NCI-H2107 treated with DMSO at 0.1 percent for 48 hours (cell line): ENCODE measurements at regions not wholly inside any gene's neighbourhood (a gene's known extent, or its start where the extent isn't known, plus 50 kb on each side); places are given as distances from the start of the nearest gene placed in this dataset.

ENCODE experiments used
- DNase-seq: peaks from one replicate; lab custom pipeline; 2025; ENCODE audit not compliant: unreplicated experiment; lab: John Stamatoyannopoulos, UW

DNA sequence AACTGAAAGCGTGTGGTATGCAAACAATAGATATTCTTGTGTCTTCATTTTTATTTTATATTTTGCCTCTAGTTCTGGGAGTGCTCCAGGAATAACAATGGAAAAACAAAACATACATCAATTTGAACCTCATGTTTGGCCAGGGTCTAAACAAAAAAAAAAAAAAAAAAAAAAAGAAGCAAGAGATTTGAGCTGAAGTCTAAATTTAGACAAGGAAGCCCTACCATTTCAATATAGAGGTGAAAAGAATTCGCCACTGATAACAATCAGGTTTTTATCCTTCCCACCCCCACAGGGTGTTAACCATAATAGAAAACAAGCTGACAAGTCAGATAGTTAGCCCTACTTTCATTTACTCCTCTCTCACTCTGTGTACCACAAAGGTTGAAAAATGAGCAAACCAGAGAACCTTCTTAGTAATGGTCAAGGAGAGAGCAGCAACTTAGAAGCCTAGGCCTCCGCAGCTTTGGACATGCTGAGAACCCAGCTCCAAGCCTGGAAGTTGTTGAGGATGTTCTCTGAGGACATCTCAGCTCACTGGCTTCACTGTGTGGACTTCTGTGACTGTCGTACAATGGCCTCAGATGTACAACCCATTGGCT is 118.2 kb upstream of the HMHB1 start:
- no peak for DNase-seq

DNA sequence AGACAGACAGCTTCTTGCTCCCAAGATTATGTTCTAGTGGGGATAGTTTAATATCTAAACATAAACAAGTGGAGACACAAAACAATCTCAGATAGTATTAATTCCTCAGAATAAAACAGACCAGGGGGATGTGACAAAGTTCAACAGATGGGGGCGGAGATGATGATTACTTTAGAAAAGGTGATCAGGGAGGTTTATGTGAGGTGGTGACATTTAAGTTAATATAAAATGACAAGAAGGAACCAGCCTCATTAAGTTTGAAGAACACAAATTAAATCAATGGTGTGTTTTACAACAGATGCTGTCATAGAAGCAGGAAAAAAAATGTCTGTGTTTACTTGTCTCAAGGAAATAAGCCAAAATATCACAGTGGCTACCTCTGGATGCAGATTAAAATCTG is 119.6 kb upstream of the HMHB1 start:
- no peak for DNase-seq

DNA sequence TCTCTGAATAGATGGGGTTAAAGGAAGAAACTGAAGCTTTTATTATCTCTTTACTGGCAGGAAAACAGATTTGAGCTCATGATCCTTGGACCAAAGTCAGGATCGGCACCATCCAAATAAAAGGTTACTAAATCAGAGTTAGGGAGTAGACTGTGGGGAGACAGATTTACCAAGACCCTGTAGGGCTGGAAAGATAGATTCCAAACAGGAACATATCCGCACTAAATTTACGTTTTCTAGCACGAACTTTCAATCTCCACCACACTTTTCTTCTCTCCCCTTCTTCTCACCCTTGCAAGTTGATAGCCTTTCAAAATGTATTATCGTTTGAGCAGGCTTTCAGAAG is 120.0 kb upstream of the HMHB1 start:
- no peak for DNase-seq

DNA sequence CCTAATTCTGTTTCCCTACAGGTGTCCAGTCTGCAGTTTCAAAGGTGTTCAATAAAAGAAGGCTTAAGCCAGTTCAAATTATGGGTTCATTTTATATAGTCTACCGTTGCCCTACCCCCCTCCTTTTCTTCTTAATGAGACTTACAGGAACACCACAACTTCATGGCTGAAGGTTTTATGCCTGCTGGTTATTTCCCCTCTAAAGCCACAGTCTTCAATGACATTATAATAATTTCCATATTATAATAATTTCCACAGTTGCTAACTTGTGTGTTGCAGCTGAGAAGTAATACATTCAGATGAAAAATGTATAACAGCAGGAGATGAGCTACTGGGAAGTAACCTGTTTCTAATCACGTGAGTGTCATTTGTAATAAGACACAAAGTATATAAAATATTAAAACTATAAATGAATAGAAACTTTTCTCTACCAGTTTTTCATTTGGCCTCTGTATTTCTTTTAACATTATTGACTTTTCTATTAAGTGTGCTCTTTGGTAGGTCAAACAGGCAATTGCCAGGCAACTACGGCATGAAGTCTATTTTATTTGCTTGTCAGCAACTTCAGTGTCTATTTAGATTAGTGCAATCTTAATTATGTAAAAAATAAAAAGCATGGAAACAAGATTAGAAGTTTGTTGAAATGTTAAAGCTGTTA is 120.5 kb upstream of the HMHB1 start:
- DNase-seq = no peak

DNA sequence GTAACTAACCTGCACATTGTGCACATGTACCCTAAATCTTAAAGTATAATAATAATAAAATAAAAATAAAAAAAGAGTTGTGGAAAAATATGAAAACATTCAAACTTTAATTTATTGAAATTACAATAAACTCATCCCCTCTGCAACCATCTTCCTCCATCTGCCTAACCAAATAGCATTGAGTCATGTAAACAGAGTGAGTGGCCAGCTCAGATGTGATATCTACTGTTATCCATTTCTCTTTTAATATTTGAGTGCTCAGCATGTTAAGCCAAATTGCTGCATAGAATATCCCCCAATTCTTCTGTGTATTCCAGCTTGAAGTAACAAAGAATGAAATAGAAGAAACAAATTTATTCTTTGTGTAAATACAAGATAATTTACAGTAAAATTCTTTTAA is 124.4 kb upstream of the HMHB1 start:
- no peak for DNase-seq

DNA sequence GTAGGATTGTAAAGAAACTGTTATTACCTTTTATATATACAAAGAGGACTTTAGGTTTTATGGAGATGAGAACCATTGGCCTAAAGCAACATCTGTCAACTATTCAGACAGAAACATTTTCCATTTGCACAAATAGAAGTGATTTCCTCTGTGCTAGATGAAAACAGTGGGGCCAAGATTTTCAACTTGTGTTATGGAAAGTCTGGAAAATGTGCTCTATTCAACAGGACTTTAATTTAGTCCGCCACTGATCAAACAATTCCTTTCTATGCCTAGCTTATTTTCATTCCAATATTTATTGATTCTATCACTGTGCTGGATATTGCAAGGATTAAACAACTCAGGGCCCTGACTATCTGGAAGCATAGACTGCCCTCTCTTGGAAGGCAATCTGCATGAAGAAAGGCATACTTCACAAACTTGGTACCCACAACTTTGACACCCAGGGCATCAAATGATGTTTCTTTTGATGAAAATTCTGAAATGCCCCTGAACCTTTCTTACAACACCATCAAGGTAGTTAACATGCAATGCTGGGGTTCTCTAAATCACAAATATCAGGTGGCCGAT is 126.6 kb upstream of the HMHB1 start:
- DNase-seq = no peak

DNA sequence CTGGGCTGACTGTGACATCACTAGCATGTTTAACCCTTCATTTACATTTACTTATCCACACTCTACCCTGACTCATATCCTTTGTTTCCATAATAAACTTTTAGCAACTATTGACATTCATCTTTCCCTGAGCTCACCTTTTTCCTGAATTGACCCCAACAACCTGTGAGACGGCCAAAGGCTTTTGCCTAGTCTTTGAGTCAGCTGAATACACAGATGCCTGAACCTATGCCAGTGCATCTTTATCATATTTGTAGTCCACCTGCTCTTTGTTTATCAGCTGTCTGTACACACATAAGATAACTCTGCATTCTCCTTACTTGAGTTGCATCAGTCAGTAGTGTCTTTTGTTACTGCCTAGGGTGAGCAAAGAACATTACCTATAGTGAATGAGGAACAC is 128.5 kb upstream of the HMHB1 start:
- no peak for DNase-seq

DNA sequence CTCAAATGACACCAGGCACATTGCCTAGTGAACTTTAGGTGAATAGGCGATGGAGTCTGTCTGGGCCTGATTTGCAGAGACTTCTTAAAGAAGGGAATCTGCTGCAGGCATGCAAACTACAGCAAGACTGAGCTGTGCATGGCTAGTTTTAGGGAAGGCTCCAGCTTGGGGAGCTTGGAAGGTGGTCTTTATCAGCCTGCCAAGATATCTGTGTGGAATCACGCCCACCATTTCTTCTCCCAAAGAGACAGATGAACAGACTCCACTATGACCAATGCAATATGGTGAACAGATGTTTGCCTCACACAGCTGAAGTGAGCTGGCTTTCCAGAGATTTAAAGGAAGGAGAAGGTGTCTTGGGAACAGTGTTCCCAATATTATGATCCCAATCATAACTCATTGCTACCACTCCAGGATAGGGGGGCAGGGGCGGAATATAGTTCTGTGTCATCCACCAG is 129.0 kb upstream of the HMHB1 start:
- DNase-seq = no peak

DNA sequence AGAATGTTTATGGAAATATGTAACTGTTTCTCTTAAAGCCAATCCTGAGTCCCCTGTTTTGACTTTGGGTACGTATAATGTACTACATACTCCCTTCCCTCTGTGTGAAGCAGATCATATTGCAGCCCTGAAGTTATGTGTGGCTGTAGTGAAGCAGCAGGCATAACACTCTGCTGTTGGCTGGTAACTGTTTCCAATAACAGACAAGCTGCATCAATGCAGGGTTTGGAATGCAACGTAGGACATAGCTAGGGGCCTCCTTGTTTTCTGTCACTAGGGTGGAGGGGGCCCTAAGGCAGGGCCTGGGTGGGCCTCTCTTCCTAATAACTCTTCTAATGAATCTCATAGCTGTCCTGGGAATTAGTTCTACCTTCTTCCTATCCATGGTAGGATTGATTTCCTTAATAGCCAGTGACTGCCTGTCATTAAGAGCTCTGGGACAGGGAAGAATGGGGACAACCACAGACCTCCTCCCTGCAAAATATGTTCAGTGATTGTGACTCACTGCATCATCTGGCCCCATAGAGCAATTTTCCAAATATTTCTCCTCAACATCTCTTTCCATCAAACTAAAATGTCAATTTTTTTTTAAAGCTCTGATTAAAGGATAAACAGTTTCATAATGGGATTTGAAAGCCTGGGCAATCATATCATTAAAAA is 129.6 kb upstream of the HMHB1 start:
- peak; percentile 8 for DNase-seq

DNA sequence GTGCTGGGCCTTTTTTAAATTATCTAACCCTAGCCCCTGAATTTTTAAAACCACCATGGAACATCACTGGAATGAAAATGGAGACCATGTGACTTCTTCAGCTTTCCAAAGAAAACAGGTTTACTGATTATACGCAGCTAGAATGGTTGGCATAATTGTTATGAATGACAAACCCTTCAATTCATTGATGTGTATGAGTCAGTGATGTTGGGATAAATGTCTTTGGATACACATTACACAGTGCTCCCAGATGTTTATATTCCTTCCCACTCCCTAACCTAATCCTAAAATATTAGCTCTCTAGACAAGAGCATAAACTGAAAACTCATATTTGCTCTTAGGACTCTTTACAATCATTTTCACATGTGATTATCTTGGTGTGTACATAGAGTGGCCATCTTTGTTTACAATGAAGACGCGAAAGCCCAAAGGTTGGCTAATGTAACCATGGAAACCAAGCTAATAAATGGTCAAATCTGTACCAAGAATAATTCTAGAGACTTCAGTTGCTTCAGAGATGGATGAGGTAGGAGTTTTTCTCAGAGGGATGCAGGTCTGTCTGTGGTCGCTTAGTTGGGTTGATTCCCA is 131.2 kb upstream of the HMHB1 start:
- DNase-seq = no peak

DNA sequence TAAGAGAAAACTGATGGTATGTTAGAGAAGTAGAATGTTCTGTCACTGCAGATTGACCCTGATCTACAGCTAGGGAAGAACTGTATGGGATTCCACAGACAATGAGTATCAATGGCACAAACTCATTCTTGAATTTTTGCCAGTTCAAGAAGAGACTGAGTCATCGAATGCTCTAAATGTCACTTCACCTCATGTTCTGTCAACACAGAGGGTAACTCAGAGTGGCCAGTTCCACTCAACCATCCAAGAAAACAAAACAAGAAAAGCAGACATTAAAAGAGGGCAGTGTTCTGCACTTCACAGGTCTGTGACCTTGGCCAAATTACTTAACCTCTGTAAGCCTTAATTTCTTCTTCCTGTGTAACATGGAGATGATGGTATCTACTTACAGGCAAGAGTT is 132.2 kb upstream of the HMHB1 start:
- no peak for DNase-seq

DNA sequence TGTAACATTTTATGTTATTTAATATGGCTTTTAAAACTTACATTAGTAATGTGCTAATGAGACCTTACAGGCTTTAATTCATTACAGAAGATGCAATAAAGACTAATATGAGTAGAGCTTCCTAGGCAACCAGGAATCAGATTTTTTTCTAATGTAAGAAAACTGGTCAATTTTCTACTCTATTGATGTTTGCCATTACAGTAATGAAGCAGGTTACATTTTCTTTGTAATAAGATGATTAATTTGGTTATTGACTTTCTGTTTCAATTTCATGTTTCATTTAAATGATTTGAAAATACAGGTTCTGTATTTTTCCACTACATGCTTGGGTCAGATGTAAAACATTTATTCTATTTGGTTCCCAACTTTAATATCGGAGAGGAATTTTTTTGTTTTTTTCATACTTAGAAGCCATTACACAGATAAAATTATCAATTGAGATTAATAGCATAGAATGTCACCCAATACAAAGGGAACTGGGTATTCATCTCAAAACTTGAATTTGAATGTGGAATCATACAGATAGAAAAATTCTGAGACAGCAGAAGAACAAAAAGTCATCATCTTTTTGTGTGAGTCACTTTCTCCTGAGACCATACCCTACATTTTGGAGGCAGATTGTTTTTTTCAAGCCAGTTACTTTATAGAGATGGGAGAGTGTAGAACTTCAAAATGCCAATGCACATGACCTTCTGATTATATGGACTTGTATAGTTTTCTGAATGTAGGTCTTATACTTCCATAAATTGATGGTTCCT is 133.6 kb upstream of the HMHB1 start:
- DNase-seq = no peak

DNA sequence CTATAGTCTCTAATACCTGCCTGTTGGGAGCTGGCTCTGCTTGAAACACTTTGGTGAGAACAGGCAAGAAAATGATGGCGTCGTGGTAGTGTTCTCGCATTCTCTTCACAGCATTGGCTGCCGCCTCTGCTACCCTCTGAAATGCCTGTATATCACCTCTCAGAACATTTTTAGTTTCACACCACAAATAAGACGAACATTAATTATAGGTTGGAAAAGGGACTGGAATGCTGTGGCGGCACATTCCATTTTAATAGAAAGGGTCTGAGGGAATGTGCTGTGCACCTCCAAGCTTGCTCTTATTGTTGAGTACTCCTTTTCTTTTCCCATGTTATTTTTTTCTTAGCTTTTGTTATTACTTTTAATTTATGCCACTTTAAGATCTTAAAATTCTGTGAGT is 134.6 kb upstream of the HMHB1 start:
- no peak for DNase-seq

DNA sequence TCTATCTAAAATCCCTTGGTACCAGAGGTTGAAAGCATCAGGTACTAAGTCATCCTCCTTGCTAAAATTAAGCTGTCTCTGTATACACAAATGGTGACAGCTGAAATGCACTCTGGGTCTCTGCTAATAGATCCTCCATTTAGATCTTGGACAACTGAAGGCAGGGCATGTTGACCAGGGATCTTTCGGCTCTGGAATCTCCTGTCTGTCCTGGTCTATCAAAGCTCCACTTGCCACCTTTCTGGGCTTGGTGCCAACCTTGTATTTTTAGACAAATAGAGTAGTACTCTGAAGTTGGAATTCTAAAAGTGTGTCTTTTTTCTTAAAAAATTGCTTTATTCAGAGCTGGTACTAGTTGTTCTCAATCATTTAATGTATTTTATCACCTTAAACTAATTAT is 135.2 kb upstream of the HMHB1 start:
- no peak for DNase-seq

DNA sequence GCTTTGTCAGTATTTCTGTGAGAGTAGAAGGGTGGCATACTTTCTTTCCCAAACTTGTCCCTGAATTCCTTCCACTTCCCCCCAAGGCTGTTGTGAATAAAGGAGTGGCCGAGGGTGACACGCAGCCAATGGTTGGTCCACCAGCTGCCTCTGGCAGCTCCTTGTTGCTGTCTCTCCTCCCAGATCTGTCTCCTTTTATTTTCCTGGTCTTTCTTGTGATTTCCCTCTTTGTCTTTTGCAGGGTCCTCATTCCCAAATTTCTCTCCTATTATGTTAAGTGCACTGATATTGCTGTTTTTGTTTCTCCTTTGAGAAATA is 137.5 kb upstream of the HMHB1 start:
- no peak for DNase-seq

DNA sequence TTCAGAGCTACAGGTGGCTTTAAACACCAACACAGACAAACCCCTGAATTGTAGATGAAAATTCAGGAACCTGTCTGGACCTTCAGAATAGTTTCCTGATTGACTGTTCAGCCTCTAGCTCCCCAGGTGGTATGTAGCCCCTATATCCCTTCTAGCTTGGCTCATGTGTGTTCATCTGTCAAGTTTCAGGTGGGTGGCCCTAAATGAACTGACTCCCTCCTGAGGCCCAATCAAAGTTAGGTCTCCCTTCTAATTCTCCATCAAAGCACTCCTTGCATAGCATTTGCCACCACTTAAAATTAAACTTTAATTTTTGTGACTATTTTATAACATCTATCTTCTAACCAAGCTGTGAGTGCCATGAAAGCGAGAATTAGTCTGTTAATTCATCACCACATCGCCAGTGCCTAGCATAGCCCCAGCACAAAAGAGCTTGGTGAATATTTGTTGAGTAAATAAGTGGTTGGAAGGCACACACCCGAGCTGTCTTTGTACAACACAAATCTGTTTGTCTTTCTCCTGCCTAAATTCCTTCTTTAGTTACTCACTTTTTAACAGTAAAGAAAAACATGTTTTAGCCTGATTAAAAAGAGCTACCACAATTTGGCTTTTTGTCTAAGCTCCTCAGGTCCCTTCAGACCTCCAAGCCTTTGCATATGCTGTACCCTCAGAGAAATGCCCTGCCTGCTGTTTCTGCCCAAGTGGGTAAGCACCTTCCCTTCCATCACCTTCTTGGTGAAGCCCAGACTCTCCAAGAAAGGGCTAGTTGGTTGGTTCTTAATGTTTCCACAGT is 138.1 kb upstream of the HMHB1 start:
- no peak for DNase-seq

DNA sequence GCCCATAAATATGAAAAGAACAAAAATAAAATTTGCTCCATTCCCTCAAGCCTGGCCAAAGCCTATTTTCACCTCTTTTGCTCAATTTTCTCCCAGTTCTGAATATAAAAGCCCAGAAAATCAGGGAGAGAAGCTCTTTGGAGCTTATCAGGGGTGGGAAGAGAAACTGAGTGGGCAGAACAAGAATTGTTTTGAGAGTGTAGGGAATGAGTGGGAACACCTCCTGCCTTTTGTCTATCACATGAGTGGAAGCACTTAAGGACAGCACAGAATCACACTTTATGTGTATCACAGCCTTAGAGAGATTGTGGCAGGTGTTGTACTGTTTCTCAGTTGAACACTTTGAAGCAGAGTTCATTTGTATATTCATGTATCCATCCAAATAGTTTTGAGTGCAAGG is 139.2 kb upstream of the HMHB1 start:
- no peak for DNase-seq

DNA sequence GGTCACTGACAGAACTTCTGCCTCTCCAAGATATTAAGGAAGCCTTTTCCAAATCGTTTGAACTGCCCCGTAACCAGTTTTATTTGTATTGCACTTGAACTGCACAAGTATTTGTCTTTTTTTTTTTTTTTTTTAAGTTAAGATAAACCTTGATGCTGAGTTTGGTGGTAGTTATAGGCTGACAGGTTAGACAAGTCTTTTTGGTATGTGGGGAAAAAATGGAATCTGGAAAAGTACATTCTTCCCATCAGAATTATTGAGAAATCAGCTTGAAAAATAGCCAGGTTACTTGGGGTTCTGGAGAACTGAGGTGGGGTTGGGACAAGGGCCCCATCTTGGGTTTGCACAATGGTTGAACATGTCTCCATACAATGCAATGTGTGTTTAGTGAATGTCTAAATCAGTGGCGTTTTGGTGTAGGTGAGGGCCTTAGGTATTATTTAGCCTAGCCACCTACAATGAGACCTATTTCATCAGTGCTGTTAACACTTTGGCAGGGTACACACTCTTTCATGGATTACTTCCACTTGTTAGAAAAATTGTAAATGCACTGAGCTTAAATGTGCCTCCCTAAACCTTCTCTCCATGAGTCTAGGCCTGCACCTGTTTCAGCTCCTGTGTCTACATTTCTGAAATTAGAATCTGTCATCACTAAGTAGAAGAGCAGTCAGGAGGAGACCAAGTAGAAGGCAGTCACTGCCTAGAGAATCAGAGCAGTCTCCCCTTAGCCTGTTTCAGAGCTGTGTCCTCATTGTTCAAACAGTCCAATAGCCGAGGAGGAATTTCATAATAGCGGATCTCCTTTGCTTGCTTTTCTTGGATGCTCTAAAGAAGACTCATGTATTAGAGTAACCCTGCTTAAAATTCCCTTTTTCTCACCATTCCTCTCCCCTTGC is 140.0 kb upstream of the HMHB1 start:
- no peak for DNase-seq

DNA sequence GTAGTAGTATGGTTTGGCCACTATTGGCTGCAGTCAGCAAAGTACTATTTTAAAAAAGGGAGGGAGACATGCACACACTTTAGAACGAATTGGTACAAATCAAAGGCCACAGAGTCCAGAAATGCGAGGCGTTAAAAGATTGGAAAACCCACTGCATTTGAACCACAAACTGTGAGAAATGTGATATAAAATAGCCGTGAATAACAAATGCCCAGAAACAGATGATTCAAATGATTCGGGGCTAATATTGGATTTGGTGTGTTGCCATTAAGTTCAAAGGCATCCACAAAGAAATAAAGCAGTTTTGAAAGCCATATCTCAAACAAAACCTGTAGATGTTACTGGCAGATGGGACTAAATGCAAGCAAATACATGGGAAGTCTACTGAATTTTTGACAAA is 140.9 kb upstream of the HMHB1 start:
- no peak for DNase-seq

DNA sequence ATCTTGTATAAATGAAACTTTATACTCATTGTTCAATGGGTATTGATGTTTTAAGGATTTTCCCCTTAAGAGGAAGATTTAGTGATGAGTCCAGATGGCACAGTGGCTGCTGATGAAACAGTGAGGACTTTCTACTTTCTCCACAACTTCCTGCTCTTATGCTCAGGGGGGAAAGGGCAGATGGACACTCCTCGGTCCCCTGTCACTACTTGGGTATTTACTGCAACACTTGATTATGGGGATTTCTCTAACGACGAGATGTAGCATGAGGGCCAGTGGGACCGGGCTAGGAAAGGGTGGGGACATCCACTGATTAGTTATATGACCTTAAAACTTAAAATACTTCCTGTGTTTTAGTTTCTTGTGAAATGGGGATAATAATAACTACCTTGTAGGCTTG is 146.1 kb upstream of the HMHB1 start:
- DNase-seq = no peak
